Keratinocyte (primary cell): ENCODE measurements at regions not wholly inside any gene's neighbourhood (a gene's known extent, or its start where the extent isn't known, plus 50 kb on each side); places are given as distances from the start of the nearest gene placed in this dataset.

Experiments
- DNase-seq: peaks from one replicate; pipeline ENCODE4 v3.0.0-alpha.2; 2011; ENCODE audit warnings: low read depth, missing footprints, low spot score
- FAIRE-seq: peaks from 2 replicates; lab custom pipeline; 2011; peaks lifted over from hg19 to GRCh38; lab: Jason Lieb, UNC
- H2AFZ ChIP-seq: 2 replicates; pipeline ENCODE4 v1.6.0; 2012; ENCODE audit warnings: low read length, control low read depth, inconsistent platforms; ENCODE audit not compliant: control insufficient read depth
- H3K27ac ChIP-seq: 2 replicates; pipeline ENCODE4 v1.5.1; 2011; ENCODE audit warnings: low read length; ENCODE audit not compliant: control insufficient read depth, insufficient read depth
- H3K27me3 ChIP-seq: 3 replicates; pipeline ENCODE4 v1.6.0; 2011; ENCODE audit warnings: low read length; ENCODE audit not compliant: control insufficient read depth, insufficient read depth; ENCODE audit errors: extremely low read depth
- H3K36me3 ChIP-seq, 2 experiments: 2 replicates in 1 of 2; 3 replicates in 1 of 2; pipeline ENCODE4 v1.5.1; 2011; ENCODE audit warnings: low read length in 2 of 2, mild to moderate bottlenecking in 1 of 2; ENCODE audit not compliant: control insufficient read depth in 2 of 2, insufficient read depth in 2 of 2; ENCODE audit errors: extremely low read depth in 1 of 2
- H3K4me1 ChIP-seq: 3 replicates; pipeline ENCODE4 v1.5.1; 2011; ENCODE audit warnings: low read length; ENCODE audit not compliant: control insufficient read depth, insufficient read depth; ENCODE audit errors: extremely low read depth
- H3K4me2 ChIP-seq: 3 replicates; pipeline ENCODE4 v1.6.0; 2011; ENCODE audit warnings: low read depth, low read length; ENCODE audit not compliant: control insufficient read depth, insufficient read depth; ENCODE audit errors: extremely low read depth
- H3K4me3 ChIP-seq, 3 experiments: fragments of 200-600 bp in 1 of 3; sonication (generic) in 1 of 3; 2 replicates in 2 of 3; 3 replicates in 1 of 3; pipeline ENCODE4 v1.5.1; 2011 to 2016; ENCODE audit warnings: low read length in 3 of 3, mild to moderate bottlenecking in 3 of 3, control low read depth in 2 of 3, inconsistent platforms in 1 of 3, low read depth in 1 of 3, mixed read lengths in 1 of 3, mixed run types in 1 of 3, moderate library complexity in 1 of 3; ENCODE audit not compliant: control insufficient read depth in 2 of 3, insufficient read depth in 2 of 3; ENCODE audit errors: extremely low read depth in 1 of 3
- H3K79me2 ChIP-seq: 2 replicates; pipeline ENCODE4 v1.6.0; 2012; ENCODE audit warnings: low read length; ENCODE audit not compliant: control insufficient read depth, insufficient read depth
- H3K9ac ChIP-seq: 3 replicates; pipeline ENCODE4 v1.6.0; 2011; ENCODE audit warnings: low read length; ENCODE audit not compliant: control insufficient read depth, insufficient read depth; ENCODE audit errors: extremely low read depth
- H3K9me1 ChIP-seq: 3 replicates; pipeline ENCODE4 v1.6.0; 2011; ENCODE audit warnings: low read length; ENCODE audit not compliant: control insufficient read depth, insufficient read depth; ENCODE audit errors: extremely low read depth
- H3K9me3 ChIP-seq: 2 replicates; pipeline ENCODE4 v1.5.1; 2012; ENCODE audit warnings: low read depth, low read length; ENCODE audit not compliant: control insufficient read depth
- H4K20me1 ChIP-seq: 3 replicates; pipeline ENCODE4 v1.6.0; 2011; ENCODE audit warnings: low read length; ENCODE audit not compliant: control insufficient read depth, insufficient read depth; ENCODE audit errors: extremely low read depth
- EZH2 ChIP-seq: IDR thresholded peaks from one replicate; pipeline ENCODE4 v1.6.1; 2012; ENCODE audit warnings: inconsistent platforms, mild to moderate bottlenecking, low read length, moderate library complexity
- dilution Hi-C: fragments of 300-500 bp; cut with MboI; formaldehyde crosslinking; loops from one replicate; pipeline ENCODE4 v1.7.0; 2020; ENCODE audit warnings: low sequenced_read_pairs; ENCODE audit not compliant: extremely low pct_ligation_motif_present
- TF ChIP-seq, protein P1 (sequence below), 3 experiments: IDR thresholded peaks in 1 of 3; conservative IDR thresholded peaks in 1 of 3; optimal IDR thresholded peaks in 1 of 3; 2 replicates in 2 of 3; 3 replicates in 1 of 3; pipeline versions ENCODE3 to v1.5.1; 2011; ENCODE audit warnings: low read length in 3 of 3, mild to moderate bottlenecking in 3 of 3, moderate library complexity in 2 of 3, control low read depth in 1 of 3, inconsistent platforms in 1 of 3; ENCODE audit not compliant: insufficient read depth in 2 of 3; ENCODE audit errors: extremely low read depth in 1 of 3

- FAIRE-seq (no peak), DNase-seq (no peak)
- H3K36me3 ChIP-seq = no peaks in the 10 kb centered on the region
- no peaks in the 10 kb centered on the region for H3K27me3 ChIP-seq
- no peak overlapping the region for H2AFZ ChIP-seq
- dilution Hi-C loops = no loop called here
- no peaks in the 10 kb centered on the region for H3K9me3 ChIP-seq
- no peaks in the 10 kb centered on the region for H3K79me2 ChIP-seq
- TF ChIP-seq, protein P1, sequence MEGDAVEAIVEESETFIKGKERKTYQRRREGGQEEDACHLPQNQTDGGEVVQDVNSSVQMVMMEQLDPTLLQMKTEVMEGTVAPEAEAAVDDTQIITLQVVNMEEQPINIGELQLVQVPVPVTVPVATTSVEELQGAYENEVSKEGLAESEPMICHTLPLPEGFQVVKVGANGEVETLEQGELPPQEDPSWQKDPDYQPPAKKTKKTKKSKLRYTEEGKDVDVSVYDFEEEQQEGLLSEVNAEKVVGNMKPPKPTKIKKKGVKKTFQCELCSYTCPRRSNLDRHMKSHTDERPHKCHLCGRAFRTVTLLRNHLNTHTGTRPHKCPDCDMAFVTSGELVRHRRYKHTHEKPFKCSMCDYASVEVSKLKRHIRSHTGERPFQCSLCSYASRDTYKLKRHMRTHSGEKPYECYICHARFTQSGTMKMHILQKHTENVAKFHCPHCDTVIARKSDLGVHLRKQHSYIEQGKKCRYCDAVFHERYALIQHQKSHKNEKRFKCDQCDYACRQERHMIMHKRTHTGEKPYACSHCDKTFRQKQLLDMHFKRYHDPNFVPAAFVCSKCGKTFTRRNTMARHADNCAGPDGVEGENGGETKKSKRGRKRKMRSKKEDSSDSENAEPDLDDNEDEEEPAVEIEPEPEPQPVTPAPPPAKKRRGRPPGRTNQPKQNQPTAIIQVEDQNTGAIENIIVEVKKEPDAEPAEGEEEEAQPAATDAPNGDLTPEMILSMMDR (optimal IDR thresholded peaks at IDR 0.05 in 1 of 3, IDR thresholded peaks at IDR 0.05 in 1 of 3, conservative IDR thresholded peaks at IDR 0.05 in 1 of 3; ENCODE audit: extremely low read depth in 1 of 3, insufficient read depth in 2 of 3, low read length in 3 of 3) = no peak
- TF ChIP-seq EZH2 = no peak
- no peak overlapping the region for H3K27ac ChIP-seq
- peak overlapping the region; percentile 34 for H3K4me2 ChIP-seq
- H3K9me1 ChIP-seq = no peaks in the 10 kb centered on the region
- no peaks in the 10 kb centered on the region for H4K20me1 ChIP-seq
- H3K4me1 ChIP-seq = peaks cover 8% of the 10 kb centered on the region
- no peak overlapping the region for H3K4me3 ChIP-seq
- H3K9ac ChIP-seq = no peak overlapping the region
These were observed 62.0 kb upstream of the PTPRJ start for GRCh38 chr11:47918370-47918690.

GRCh38 chr11:47917599-47918369 lies 62.6 kb upstream of the PTPRJ start:
- Histone ChIP-seq H3K79me2 (no peaks in the 10 kb centered on the region), H3K4me1 (peaks cover 8% of the 10 kb centered on the region), H4K20me1 (no peaks in the 10 kb centered on the region), H3K9me3 (no peaks in the 10 kb centered on the region), H3K4me3 (no peak overlapping the region), H3K4me2 (peak overlapping the region; percentile 34), H2AFZ (peak overlapping the region; percentile 5), H3K27ac (no peak overlapping the region), H3K36me3 (no peaks in the 10 kb centered on the region), H3K9ac (no peak overlapping the region), H3K9me1 (no peaks in the 10 kb centered on the region), H3K27me3 (no peaks in the 10 kb centered on the region)
- DNase-seq = no peak
- TF ChIP-seq, protein P1 (optimal IDR thresholded peaks at IDR 0.05 in 1 of 3, IDR thresholded peaks at IDR 0.05 in 1 of 3, conservative IDR thresholded peaks at IDR 0.05 in 1 of 3; ENCODE audit: extremely low read depth in 1 of 3, insufficient read depth in 2 of 3, low read length in 3 of 3) = no peak
- no peak for TF ChIP-seq EZH2
- dilution Hi-C loops = no loop called here
- no peak for FAIRE-seq
